ENCODE measurements at regions not wholly inside any gene's neighbourhood (a gene's known extent, or its start where the extent isn't known, plus 50 kb on each side); places are given as distances from the start of the nearest gene placed in this dataset.

- DNase-seq (ENCODE audit: low spot score), result no peak
Observed at GRCh38 chr4:104964410-104965175, 182.1 kb upstream of the TET2 start.

- no peak for DNase-seq (ENCODE audit: low spot score)
Observed at GRCh38 chr4:104966349-104967033, 180.2 kb upstream of the TET2 start.

GRCh38 chr4:104967034-104967401 is 179.7 kb upstream of the TET2 start:
- DNase-seq (ENCODE audit: low spot score), result no peak

DNA sequence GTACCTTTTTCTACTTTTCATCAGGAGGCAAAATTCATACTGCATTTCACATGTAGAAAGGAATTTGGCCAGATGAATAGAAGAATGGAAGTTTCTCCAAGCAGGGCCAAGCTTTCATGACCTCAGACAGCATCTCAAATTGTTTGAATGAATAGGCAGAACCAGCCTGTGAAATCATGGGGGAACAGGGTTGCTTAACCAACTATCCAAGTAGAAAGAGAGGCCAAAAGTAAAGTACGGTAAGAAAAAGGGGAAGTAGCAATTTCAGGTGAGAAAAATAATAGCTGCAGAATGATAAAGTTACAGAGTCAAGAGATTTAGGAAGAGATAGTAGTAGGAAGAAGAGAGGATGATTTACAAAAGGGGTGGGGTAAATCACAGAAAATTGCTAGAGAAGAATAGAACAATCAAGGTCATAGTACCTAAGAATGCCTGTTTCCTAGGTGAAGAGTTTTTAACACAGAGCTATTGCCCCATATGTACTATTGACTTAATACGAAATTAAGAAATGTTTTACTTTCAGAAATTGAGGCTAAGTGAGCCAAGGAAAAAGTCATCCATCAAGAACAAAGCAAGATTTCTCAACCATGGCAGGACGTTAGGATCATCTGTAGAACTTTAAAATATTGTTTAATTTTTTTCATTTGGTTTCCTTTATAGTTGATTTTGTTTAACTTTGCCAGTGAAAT is 177.1 kb upstream of the TET2 start:
- DNase-seq (ENCODE audit: low spot score), result no peak

GRCh38 chr4:104971462-104971861 is 175.2 kb upstream of the TET2 start:
- DNase-seq (ENCODE audit: low spot score), result no peak

DNA sequence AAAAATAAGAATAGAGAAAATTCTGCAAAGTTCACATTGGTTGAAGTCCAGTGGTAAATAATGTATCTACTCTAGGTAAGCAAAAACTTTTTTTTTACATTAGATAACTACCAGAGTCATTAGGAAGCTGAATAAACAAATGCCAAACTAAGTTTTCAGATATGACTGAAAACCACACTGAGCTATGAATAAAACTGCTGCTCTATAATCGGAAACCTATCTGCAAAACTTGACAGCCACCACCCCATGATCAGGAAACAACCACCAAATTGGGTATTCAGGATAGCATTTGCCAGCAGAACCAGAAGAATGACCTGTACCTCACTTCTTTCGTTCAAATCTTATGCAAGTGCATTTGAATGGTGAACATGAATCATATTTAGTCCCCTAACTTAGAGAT is 173.0 kb upstream of the TET2 start:
- DNase-seq (ENCODE audit: low spot score), result no peak

GRCh38 chr4:104975617-104976016 is 171.1 kb upstream of the TET2 start:
- no peak for DNase-seq (ENCODE audit: low spot score)

GRCh38 chr4:104976262-104976661 is 170.4 kb upstream of the TET2 start:
- no peak for DNase-seq (ENCODE audit: low spot score)

- DNase-seq (ENCODE audit: low spot score), result no peak
Observed at GRCh38 chr4:104979083-104979760, 167.5 kb upstream of the TET2 start.

DNA sequence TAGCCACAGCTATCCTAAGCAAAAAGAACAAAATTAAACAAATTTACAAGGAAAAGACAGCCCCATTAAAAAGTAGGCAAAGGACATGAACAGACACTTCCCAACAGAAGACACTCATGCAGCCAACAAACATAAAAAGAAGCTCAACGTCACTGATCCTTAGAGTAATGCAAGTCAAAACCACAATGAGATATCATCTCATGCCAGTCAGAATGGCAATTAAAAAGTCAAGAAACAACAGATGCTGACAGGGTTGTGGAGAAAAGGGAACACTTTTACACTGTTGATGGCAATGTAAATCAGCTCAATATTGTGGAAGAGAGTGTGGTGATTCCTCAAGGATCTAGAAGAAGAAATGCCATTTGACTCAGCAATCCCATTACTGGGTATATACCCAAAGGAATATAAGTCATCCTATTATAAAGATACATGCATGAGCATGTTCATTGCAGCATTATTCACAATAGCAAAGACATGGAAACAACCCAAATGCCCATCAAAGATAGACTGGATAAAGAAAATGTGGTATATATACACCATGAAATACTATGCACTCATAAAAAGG is 163.0 kb upstream of the TET2 start:
- DNase-seq (ENCODE audit: low spot score), result no peak

DNA sequence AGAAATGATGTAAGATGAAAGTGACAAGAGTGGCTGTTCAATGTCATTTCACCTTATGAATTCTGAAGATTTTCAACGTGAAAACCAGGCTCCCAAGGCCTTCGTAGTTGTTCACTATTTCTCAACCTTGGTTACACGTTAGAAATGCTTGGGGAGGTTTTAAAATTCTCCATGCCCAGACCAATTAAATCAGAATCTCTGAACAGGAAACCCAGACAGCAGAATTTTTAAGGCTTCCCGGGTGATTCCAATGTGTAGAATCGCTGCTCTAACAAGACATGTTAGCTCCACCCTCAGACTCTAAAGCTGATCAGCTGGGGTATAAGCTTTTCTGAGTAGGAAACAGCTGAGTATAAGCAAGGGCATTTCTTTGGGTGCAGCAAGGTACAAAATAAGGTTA is 160.4 kb upstream of the TET2 start:
- no peak for DNase-seq (ENCODE audit: low spot score)

DNA sequence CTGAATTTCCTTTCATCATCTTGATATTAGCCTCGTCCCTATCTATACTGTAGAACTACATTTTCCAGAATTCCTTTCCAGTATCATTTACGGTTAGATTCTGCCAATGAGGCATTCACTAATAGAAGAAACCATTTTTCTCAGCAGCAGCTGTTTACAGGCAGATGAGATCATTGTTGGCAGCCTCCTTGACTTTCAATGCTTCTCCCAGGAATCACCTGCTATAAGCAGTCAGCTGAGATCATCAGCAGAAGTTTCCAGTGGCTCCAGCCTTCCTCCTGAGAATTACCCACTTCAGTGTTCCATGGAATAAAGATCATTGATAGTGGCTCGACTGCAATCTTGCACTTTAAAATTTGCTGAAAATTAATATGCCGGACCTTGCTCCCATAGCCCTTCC is 157.3 kb upstream of the TET2 start:
- DNase-seq (ENCODE audit: low spot score), result no peak

DNA sequence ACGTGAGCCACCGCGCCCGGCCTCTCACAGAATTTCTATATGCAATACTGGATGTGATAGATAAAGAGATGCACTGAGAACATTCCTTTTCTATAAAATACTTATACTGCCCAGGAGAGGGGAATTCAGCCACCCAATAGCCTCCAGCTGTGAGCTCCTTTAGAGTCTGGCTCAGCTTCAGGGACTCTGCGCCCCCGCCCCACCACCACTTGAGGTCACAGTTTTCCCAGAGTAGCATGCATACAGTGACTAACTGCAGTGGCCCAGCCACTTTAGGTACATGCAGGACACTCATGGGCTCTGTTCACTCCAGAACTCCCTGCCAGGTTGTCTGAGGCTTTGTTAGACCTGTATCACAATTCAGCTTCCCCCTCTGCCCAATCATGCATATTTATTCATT is 144.4 kb upstream of the TET2 start:
- DNase-seq (ENCODE audit: low spot score), result no peak

- no peak for DNase-seq (ENCODE audit: low spot score)
Observed at GRCh38 chr4:105014234-105014633, 132.4 kb upstream of the TET2 start.

- no peak for DNase-seq (ENCODE audit: low spot score)
Observed at GRCh38 chr4:105014635-105015034, 132.0 kb upstream of the TET2 start.

GRCh38 chr4:105015750-105016149 is 130.9 kb upstream of the TET2 start:
- no peak for DNase-seq (ENCODE audit: low spot score)

GRCh38 chr4:105022811-105023667 is 123.6 kb upstream of the TET2 start:
- no peak for DNase-seq (ENCODE audit: low spot score)

GRCh38 chr4:105023668-105024055 is 123.0 kb upstream of the TET2 start:
- no peak for DNase-seq (ENCODE audit: low spot score)

DNA sequence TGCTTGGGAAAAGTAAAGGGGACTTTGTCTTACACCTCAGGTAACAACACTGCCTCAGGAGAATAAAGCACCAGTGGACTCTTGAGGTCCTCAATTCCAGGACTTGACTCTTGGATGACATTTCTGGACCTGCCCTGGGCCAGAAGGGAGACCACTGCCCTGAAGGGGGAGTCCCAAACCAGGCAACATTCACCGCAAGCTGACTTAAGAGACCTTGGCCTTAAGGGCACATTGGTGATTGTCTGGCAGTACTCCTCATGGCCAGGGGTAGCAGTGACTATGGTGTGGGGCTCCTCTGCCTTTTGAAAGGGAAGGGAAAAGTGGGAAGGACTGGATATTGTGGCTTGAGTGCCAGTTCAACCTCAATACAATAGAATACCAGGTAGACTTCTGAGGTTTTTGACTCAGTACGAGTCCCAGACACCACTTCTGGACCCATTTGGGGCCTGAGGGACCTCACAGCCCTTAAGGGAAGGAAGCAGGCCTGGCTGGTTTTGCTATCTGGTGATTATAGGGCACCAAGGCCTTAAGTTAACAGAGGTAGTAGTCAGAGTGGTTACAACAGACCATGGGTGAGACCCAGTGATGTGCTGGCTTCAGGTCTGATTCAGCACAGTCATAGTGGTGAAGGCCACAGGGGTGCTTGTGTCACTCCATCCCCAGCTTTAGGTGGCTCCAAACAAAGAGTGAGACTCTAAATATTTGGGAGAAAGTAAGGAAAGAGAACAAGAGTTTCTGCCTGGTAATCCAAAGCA is 121.2 kb upstream of the TET2 start:
- DNase-seq (ENCODE audit: low spot score), result no peak

- no peak for DNase-seq (ENCODE audit: low spot score)
Observed at GRCh38 chr4:105036991-105037390, 109.7 kb upstream of the TET2 start.

Measured in SK-N-DZ (cell line).